HG02970 (cell line): ENCODE measurements at regions not wholly inside any gene's neighbourhood (a gene's known extent, or its start where the extent isn't known, plus 50 kb on each side); places are given as distances from the start of the nearest gene placed in this dataset.

Experiments used
- ATAC-seq: cut with Tn5 transposase; IDR thresholded peaks from one replicate; pipeline ENCODE4 v1.9.1; 2021; ENCODE audit warnings: mild to moderate bottlenecking, moderate library complexity, moderate number of reproducible peaks; ENCODE audit not compliant: unreplicated experiment, low FRiP score

- ATAC-seq = no peak
Observed at GRCh38 chr2:126990200-126990599, 91.5 kb downstream of the TEX51 start.

- no peak for ATAC-seq
Observed at GRCh38 chr2:126990605-126991532, 92.2 kb downstream of the TEX51 start.

GRCh38 chr2:126994340-126994777 is 95.7 kb downstream of the TEX51 start:
- ATAC-seq = no peak

- ATAC-seq = no peak
Observed at GRCh38 chr2:126995621-126996377, 97.1 kb downstream of the TEX51 start.

GRCh38 chr2:126996378-126996699 is 97.6 kb downstream of the TEX51 start:
- ATAC-seq = no peak
